ENCODE measurements at regions not wholly inside any gene's neighbourhood (a gene's known extent, or its start where the extent isn't known, plus 50 kb on each side); places are given as distances from the start of the nearest gene placed in this dataset.

- TF ChIP-seq ZNF629 (tag by site-specific recombination; IDR thresholded peaks at IDR 0.05) (0 out of 2 replicates have a peak, but pooled peaks have one; percentile 10), ZNF423 (tag by site-specific recombination; IDR thresholded peaks at IDR 0.05) (no peak), ZNF292 (tag by site-specific recombination; IDR thresholded peaks at IDR 0.05; ENCODE audit: borderline replicate concordance, low read depth) (no peak), ZNF585B (tag by site-specific recombination; IDR thresholded peaks at IDR 0.05) (no peak), SCRT1 (tag by site-specific recombination; IDR thresholded peaks at IDR 0.05; ENCODE audit: borderline replicate concordance) (no peak), ZNF660 (tag by site-specific recombination; IDR thresholded peaks at IDR 0.05) (no peak), ZNF350 (tag by site-specific recombination; IDR thresholded peaks at IDR 0.05) (no peak), ZBTB21 (tag by site-specific recombination; IDR thresholded peaks at IDR 0.05) (peak; percentile 67), ZNF274 (IDR thresholded peaks at IDR 0.05; ENCODE audit: low read length) (no peak), ZNF274 (tag by site-specific recombination; IDR thresholded peaks at IDR 0.05; ENCODE audit: borderline replicate concordance) (no peak), GLI2 (tag by site-specific recombination; IDR thresholded peaks at IDR 0.05; ENCODE audit: borderline replicate concordance, low read depth) (no peak), ZNF530 (tag by site-specific recombination; IDR thresholded peaks at IDR 0.05; ENCODE audit: low read depth) (no peak), ZNF214 (tag by site-specific recombination; IDR thresholded peaks at IDR 0.05; ENCODE audit: borderline replicate concordance) (no peak), ZNF341 (tag by site-specific recombination; IDR thresholded peaks at IDR 0.05; ENCODE audit: low read depth) (no peak), ZNF24 (tag by site-specific recombination; IDR thresholded peaks at IDR 0.05) (no peak), GFI1B (tag by site-specific recombination; IDR thresholded peaks at IDR 0.05) (no peak), ZNF596 (tag by site-specific recombination; IDR thresholded peaks at IDR 0.05) (no peak), ZBTB8A (tag by site-specific recombination; IDR thresholded peaks at IDR 0.05) (no peak), ZNF239 (tag by site-specific recombination; IDR thresholded peaks at IDR 0.05) (no peak), ZNF394 (tag by site-specific recombination; IDR thresholded peaks at IDR 0.05; ENCODE audit: borderline replicate concordance) (no peak), KLF9 (tag by site-specific recombination; IDR thresholded peaks at IDR 0.05; ENCODE audit: low read depth) (no peak), MZF1 (tag by site-specific recombination; IDR thresholded peaks at IDR 0.05; ENCODE audit: borderline replicate concordance) (no peak), ZSCAN4 (tag by site-specific recombination; IDR thresholded peaks at IDR 0.05) (no peak)
- TF ChIP-seq, protein P1, sequence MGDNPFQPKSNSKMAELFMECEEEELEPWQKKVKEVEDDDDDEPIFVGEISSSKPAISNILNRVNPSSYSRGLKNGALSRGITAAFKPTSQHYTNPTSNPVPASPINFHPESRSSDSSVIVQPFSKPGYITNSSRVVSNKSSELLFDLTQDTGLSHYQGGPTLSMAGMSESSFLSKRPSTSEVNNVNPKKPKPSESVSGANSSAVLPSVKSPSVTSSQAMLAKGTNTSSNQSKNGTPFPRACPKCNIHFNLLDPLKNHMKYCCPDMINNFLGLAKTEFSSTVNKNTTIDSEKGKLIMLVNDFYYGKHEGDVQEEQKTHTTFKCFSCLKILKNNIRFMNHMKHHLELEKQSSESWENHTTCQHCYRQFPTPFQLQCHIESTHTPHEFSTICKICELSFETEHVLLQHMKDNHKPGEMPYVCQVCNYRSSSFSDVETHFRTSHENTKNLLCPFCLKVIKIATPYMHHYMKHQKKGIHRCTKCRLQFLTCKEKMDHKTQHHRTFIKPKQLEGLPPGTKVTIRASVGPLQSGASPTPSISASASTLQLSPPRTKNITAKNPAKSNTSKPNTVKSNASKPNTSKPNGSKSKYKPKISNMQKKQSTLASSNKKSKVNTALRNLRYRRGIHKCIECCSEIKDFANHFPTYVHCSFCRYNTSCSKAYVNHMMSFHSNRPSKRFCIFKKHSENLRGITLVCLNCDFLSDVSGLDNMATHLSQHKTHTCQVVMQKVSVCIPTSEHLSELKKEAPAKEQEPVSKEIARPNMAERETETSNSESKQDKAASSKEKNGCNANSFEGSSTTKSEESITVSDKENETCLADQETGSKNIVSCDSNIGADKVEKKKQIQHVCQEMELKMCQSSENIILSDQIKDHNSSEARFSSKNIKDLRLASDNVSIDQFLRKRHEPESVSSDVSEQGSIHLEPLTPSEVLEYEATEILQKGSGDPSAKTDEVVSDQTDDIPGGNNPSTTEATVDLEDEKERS (tag by site-specific recombination; IDR thresholded peaks at IDR 0.05) = no peak
- TF ChIP-seq, protein P2, sequence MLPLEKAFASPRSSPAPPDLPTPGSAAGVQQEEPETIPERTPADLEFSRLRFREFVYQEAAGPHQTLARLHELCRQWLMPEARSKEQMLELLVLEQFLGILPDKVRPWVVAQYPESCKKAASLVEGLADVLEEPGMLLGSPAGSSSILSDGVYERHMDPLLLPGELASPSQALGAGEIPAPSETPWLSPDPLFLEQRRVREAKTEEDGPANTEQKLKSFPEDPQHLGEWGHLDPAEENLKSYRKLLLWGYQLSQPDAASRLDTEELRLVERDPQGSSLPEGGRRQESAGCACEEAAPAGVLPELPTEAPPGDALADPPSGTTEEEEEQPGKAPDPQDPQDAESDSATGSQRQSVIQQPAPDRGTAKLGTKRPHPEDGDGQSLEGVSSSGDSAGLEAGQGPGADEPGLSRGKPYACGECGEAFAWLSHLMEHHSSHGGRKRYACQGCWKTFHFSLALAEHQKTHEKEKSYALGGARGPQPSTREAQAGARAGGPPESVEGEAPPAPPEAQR (tag by site-specific recombination; IDR thresholded peaks at IDR 0.05) = no peak
- TF ChIP-seq, protein P3, sequence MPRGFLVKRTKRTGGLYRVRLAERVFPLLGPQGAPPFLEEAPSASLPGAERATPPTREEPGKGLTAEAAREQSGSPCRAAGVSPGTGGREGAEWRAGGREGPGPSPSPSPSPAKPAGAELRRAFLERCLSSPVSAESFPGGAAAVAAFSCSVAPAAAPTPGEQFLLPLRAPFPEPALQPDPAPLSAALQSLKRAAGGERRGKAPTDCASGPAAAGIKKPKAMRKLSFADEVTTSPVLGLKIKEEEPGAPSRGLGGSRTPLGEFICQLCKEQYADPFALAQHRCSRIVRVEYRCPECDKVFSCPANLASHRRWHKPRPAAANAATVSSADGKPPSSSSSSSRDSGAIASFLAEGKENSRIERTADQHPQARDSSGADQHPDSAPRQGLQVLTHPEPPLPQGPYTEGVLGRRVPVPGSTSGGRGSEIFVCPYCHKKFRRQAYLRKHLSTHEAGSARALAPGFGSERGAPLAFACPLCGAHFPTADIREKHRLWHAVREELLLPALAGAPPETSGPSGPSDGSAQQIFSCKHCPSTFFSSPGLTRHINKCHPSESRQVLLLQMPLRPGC (tag by site-specific recombination; IDR thresholded peaks at IDR 0.05) = peak; percentile 37; the same call in 1 of the 2 replicates
- TF ChIP-seq, protein P4, sequence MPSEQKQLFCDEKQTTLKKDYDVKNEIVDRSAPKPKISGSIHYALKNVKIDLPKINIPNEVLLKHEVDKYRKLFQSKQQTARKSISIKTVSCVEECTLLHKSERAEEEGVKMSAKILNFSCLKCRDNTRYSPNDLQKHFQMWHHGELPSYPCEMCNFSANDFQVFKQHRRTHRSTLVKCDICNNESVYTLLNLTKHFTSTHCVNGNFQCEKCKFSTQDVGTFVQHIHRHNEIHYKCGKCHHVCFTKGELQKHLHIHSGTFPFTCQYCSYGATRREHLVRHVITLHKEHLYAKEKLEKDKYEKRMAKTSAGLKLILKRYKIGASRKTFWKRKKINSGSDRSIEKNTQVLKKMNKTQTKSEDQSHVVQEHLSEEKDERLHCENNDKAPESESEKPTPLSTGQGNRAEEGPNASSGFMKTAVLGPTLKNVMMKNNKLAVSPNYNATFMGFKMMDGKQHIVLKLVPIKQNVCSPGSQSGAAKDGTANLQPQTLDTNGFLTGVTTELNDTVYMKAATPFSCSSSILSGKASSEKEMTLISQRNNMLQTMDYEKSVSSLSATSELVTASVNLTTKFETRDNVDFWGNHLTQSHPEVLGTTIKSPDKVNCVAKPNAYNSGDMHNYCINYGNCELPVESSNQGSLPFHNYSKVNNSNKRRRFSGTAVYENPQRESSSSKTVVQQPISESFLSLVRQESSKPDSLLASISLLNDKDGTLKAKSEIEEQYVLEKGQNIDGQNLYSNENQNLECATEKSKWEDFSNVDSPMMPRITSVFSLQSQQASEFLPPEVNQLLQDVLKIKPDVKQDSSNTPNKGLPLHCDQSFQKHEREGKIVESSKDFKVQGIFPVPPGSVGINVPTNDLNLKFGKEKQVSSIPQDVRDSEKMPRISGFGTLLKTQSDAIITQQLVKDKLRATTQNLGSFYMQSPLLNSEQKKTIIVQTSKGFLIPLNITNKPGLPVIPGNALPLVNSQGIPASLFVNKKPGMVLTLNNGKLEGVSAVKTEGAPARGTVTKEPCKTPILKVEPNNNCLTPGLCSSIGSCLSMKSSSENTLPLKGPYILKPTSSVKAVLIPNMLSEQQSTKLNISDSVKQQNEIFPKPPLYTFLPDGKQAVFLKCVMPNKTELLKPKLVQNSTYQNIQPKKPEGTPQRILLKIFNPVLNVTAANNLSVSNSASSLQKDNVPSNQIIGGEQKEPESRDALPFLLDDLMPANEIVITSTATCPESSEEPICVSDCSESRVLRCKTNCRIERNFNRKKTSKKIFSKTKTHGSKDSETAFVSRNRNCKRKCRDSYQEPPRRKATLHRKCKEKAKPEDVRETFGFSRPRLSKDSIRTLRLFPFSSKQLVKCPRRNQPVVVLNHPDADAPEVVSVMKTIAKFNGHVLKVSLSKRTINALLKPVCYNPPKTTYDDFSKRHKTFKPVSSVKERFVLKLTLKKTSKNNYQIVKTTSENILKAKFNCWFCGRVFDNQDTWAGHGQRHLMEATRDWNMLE (tag by site-specific recombination; conservative IDR thresholded peaks at IDR 0.05; ENCODE audit: low read depth) = no peak
Observed at GRCh38 chr19:28465371-28466086, 747.4 kb downstream of the UQCRFS1 start (continued).
